MM.1S (cell line): ENCODE measurements at regions not wholly inside any gene's neighbourhood (a gene's known extent, or its start where the extent isn't known, plus 50 kb on each side); places are given as distances from the start of the nearest gene placed in this dataset.
"Not testable (repeated sequence)": the region's sequence is repeated elsewhere in the genome, so short reads cannot be mapped to it uniquely, and the experiment has no call there.

Experiments
- CTCF ChIP-seq: fragments of 300-600 bp; sonication (generic); IDR thresholded peaks from 2 replicates; pipeline ENCODE4 v1.5.1; 2016; ENCODE audit warnings: antibody characterized with exemption, low read length, mixed read lengths
- EZH2phosphoT487 ChIP-seq: fragments of 300-600 bp; sonication (generic); IDR thresholded peaks from 2 replicates; pipeline ENCODE4 v1.6.1; 2018; ENCODE audit warnings: antibody characterized with exemption, low read length

- TF ChIP-seq CTCF, EZH2phosphoT487: not testable (repeated sequence)
Observed at GRCh38 chr16:29217104-29217751, 189.3 kb downstream of the NPIPB11 start.
